22Rv1 (cell line): ENCODE measurements at regions not wholly inside any gene's neighbourhood (a gene's known extent, or its start where the extent isn't known, plus 50 kb on each side); places are given as distances from the start of the nearest gene placed in this dataset.

ENCODE experiments used
- H3K27ac ChIP-seq: fragments of 450-650 bp; 2 replicates; pipeline ENCODE4 v1.5.1; 2017
- ZFX ChIP-seq: fragments of 450-650 bp; IDR thresholded peaks from 2 replicates; pipeline ENCODE4 v1.6.1; 2017; ENCODE audit warnings: antibody characterized with exemption, borderline replicate concordance
- TF ChIP-seq, protein P1 (sequence below): fragments of 450-650 bp; IDR thresholded peaks from 2 replicates; pipeline ENCODE4 v1.5.1; 2017; ENCODE audit warnings: mild to moderate bottlenecking

DNA sequence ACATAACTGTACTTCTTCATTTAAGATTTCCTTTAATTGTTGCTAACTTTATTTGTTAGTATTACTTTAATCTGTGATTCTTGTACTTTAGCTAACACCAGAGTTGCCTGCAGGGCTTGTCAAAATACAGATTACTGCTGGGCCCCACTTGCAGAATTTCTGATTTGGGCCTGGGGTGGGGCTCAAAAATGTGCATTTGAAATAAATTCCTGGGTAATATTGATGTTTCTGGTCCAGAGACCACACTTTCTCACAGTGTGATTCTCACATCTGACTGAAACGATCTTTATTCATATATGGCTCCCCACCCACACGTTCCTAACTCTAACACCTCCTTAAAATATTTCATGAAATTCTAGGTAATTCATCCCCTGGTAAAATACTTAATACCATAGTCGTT is 452.6 kb upstream of the ACVR2A start:
- TF ChIP-seq, protein P1, sequence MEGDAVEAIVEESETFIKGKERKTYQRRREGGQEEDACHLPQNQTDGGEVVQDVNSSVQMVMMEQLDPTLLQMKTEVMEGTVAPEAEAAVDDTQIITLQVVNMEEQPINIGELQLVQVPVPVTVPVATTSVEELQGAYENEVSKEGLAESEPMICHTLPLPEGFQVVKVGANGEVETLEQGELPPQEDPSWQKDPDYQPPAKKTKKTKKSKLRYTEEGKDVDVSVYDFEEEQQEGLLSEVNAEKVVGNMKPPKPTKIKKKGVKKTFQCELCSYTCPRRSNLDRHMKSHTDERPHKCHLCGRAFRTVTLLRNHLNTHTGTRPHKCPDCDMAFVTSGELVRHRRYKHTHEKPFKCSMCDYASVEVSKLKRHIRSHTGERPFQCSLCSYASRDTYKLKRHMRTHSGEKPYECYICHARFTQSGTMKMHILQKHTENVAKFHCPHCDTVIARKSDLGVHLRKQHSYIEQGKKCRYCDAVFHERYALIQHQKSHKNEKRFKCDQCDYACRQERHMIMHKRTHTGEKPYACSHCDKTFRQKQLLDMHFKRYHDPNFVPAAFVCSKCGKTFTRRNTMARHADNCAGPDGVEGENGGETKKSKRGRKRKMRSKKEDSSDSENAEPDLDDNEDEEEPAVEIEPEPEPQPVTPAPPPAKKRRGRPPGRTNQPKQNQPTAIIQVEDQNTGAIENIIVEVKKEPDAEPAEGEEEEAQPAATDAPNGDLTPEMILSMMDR, result no peak
- TF ChIP-seq ZFX, result no peak
- no peak overlapping the region for H3K27ac ChIP-seq

DNA sequence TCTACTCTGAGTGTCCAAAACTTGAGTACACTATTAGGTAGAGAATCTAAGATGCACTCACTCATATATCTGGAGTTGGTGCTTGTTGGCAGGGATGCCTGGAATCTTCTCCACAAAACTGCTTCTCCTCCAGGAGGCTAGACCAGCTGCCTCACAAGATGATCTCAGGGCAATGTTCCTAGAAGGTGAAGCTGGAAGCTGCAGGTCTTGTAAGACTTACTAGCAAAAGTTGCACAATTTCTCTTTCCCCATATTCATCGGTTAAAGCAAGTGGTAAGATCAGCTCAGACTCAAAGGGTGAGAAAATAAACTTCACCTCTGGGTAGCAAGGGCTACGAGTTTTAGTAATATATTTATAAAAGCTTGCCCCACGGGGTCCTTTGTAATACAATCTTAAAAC is 454.4 kb upstream of the ACVR2A start:
- H3K27ac ChIP-seq, result no peak overlapping the region
- TF ChIP-seq, protein P1, result no peak
- TF ChIP-seq ZFX, result no peak

DNA sequence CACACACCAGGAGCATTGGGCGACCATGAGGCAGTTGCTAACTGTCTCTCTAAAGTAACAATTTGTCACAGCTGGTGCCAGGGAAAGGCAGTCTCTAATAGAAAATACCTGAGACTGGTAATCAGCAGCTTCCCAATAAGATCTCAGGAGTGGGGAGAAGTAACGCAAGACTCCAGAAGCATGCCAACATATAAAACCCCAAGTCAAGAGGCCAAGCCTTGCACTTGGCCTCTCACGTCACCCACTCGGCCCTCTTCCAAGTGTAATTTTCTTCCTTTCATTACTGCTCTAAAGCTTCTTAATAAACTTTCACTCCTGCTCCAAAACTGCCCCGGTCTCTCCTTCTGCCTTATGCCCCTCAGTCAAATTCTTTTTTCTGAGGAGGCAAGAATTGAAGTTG is 455.6 kb upstream of the ACVR2A start:
- H3K27ac ChIP-seq, result no peak overlapping the region
- no peak for TF ChIP-seq ZFX
- TF ChIP-seq, protein P1, result no peak

DNA sequence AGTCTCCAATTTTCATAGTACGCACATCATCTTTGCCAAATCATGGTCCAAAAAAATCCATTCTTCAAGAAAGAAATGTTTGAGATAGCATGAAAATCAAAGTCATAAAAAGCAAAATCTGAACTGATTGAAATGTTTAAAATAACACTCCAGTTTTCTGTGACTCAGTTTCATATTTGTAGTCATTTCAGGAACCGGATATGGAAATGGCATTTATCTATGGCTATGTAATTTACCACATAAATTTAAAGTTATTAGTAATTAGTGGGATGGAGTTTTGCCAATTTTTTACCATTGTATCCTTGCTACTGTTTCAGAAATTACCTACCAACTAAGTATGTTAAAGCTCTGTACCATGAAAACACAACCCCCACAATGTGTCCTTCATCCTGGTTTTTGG is 456.6 kb upstream of the ACVR2A start:
- no peak overlapping the region for H3K27ac ChIP-seq
- TF ChIP-seq ZFX, result no peak
- TF ChIP-seq, protein P1, result no peak

DNA sequence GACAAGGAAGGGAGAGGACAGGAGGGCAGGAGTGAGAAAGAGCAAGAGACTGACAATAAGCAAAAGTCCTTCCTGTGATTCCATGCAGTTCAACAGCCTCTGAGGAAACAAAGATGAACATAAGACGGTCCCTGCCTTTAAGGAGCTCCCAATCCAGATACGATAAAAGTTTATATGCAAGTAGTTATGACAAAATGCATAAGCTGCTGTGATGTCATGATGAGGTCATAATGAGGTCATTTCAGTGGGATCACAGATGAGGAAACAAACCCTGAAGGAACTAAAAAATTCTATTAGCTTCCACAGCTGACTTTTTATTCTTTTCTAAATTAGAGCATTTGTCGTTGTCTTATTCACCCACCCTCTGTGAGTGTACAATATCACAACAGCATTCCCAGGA is 458.5 kb upstream of the ACVR2A start:
- TF ChIP-seq ZFX, result no peak
- TF ChIP-seq, protein P1, result no peak
- no peak overlapping the region for H3K27ac ChIP-seq

DNA sequence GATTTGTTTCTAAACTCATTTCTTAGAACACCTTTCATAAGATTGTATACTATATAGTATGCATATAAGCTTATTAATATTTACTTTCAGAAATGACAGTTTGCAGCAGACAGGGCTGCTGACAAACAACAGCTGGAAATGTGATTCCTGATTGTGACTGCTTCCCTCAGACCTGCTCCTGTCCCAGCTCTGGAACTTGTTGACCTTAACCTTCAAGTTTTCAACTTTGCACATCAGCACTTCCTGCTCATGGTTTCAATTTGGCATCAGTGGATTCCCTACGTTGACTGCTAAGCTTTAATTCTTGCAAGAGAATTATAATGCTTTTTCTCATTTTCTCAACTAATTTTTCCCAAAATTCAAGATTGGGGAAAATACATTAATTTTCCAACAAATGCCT is 459.2 kb upstream of the ACVR2A start:
- no peak for TF ChIP-seq ZFX
- TF ChIP-seq, protein P1, result no peak

DNA sequence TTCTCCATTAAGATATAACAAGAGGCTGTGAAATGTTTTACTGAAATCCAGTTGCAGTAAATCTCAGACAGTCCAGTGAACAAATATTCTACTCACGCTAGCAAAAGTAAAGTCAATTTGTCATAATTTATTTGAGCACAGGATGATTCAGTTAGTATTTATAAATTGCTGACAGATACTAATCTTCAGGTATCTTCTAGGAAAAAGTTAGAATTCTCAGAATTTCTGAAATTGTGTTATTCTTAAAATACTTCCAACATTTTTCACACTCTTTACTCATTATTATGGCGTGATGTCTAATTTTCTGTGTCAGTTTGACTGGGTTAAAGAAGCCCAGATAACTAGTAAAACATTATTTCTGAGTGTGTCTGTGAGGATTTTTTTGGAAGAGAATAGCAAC is 460.2 kb upstream of the ACVR2A start:
- no peak overlapping the region for H3K27ac ChIP-seq
- TF ChIP-seq, protein P1, result no peak
- TF ChIP-seq ZFX, result no peak

More for the DNA sequence above, 459.2 kb upstream of the ACVR2A start:
- H3K27ac ChIP-seq, result no peak overlapping the region
